WTC11 (cell line): ENCODE measurements at regions not wholly inside any gene's neighbourhood (a gene's known extent, or its start where the extent isn't known, plus 50 kb on each side); places are given as distances from the start of the nearest gene placed in this dataset.

Experiments
- ARID4B ChIP-seq: sonication (generic); formaldehyde crosslinking; IDR thresholded peaks from 2 replicates; pipeline ENCODE4 v1.8.0; 2023; ENCODE audit warnings: missing genetic modification reagents, mild to moderate bottlenecking, borderline replicate concordance
- CTCF ChIP-seq: fragments of 200-600 bp; IDR thresholded peaks from 2 replicates; pipeline ENCODE4 v1.8.0; 2022; ENCODE audit warnings: antibody characterized with exemption
- ESRRA ChIP-seq: sonication (generic); formaldehyde crosslinking; IDR thresholded peaks from 2 replicates; pipeline ENCODE4 v1.8.1; 2022; ENCODE audit warnings: mild to moderate bottlenecking, missing genetic modification reagents, borderline replicate concordance
- FOXK1 ChIP-seq: sonication (generic); formaldehyde crosslinking; IDR thresholded peaks from 2 replicates; pipeline ENCODE4 v1.8.0; 2022; ENCODE audit warnings: mild to moderate bottlenecking, moderate library complexity, missing genetic modification reagents
- JUN ChIP-seq: sonication (generic); formaldehyde crosslinking; IDR thresholded peaks from 2 replicates; pipeline ENCODE4 v1.8.0; 2023; ENCODE audit warnings: mild to moderate bottlenecking, missing genetic modification reagents
- MAX ChIP-seq: sonication (generic); formaldehyde crosslinking; IDR thresholded peaks from 2 replicates; pipeline ENCODE4 v1.8.0; 2022; ENCODE audit warnings: mild to moderate bottlenecking, missing genetic modification reagents
- NFATC4 ChIP-seq: fragments of 250-450 bp; sonication (Bioruptor Pico); IDR thresholded peaks from 2 replicates; pipeline ENCODE4 v1.9.0; 2021; ENCODE audit warnings: mild to moderate bottlenecking
- NFYB ChIP-seq: sonication (generic); formaldehyde crosslinking; conservative IDR thresholded peaks from 2 replicates; pipeline ENCODE4 v1.8.0; 2022; ENCODE audit warnings: low read depth, missing genetic modification reagents
- ZBTB43 ChIP-seq: sonication (generic); formaldehyde crosslinking; IDR thresholded peaks from 2 replicates; pipeline ENCODE4 v1.8.1; 2023; ENCODE audit warnings: mild to moderate bottlenecking, missing genetic modification reagents
- ZNF121 ChIP-seq: sonication (generic); formaldehyde crosslinking; IDR thresholded peaks from 2 replicates; pipeline ENCODE4 v1.8.0; 2023; ENCODE audit warnings: missing genetic modification reagents
- ZNF232 ChIP-seq: sonication (generic); formaldehyde crosslinking; IDR thresholded peaks from 2 replicates; pipeline ENCODE4 v1.8.0; 2022; ENCODE audit warnings: mild to moderate bottlenecking, missing genetic modification reagents

- TF ChIP-seq FOXK1 (CRISPR knock-in tag) (no peak), CTCF (no peak), ZBTB43 (CRISPR knock-in tag) (no peak), ZNF121 (no peak), JUN (no peak), NFYB (no peak), ESRRA (CRISPR knock-in tag) (no peak), MAX (no peak), NFATC4 (CRISPR knock-in tag) (no peak), ZNF232 (no peak), ARID4B (CRISPR knock-in tag) (no peak)
Measured at GRCh38 chr10:110375121-110375520, 70.4 kb upstream of the SMNDC1 start.
